ENCODE measurements at regions not wholly inside any gene's neighbourhood (a gene's known extent, or its start where the extent isn't known, plus 50 kb on each side); places are given as distances from the start of the nearest gene placed in this dataset.

- DNase-seq, result no peak
Observed at GRCh38 chr19:29293292-29293691, 80.3 kb upstream of the UQCRFS1 start.

- peak in 1 of 5 experiments; percentile 55 for DNase-seq
Observed at GRCh38 chr19:29293736-29294342, 80.9 kb upstream of the UQCRFS1 start.

DNA sequence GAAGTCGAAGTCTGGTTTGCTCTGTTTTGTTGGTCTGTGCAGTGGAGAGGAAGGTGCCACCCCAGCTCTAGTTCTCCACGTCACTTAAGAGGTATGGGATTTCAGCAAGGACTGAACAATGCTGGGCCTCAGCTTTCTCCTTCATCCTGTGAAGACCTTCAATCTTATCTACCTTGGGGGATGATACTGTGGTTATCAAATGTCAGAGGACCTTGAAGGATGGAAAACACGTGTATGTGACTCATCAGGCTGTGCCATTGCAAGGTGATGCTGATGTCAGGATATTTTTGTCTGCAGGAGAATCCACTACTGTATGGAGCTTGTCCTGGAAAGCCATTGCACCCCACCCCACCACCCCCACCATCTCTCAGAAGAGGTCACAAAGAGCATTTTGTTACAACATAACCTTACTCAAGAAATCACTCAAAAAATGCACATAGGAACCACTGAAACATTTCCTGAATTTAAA, 81.4 kb upstream of the UQCRFS1 start:
- peak in 1 of 5 experiments; percentile 34 for DNase-seq

DNA sequence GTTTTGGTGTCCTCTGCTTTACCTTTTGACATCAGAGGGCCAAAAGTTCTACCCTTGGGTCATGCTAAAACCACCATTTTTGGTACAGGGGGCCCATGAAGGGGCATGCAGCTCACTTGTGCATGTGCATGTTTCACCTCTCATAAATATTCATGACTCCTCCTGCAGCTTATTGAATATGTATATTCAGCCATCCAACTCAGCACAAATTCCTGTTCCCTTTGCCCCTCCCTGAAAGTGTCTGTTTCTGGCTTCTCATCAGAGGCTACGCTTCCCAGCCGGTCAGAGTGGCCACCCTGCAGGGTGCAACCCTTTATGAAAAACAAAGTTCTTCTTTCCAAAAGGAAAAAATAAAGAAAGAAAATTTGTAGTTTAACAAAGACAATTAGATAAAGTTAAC, 82.3 kb upstream of the UQCRFS1 start:
- DNase-seq, result no peak

GRCh38 chr19:29297381-29297780, 84.4 kb upstream of the UQCRFS1 start:
- no peak for DNase-seq

DNA sequence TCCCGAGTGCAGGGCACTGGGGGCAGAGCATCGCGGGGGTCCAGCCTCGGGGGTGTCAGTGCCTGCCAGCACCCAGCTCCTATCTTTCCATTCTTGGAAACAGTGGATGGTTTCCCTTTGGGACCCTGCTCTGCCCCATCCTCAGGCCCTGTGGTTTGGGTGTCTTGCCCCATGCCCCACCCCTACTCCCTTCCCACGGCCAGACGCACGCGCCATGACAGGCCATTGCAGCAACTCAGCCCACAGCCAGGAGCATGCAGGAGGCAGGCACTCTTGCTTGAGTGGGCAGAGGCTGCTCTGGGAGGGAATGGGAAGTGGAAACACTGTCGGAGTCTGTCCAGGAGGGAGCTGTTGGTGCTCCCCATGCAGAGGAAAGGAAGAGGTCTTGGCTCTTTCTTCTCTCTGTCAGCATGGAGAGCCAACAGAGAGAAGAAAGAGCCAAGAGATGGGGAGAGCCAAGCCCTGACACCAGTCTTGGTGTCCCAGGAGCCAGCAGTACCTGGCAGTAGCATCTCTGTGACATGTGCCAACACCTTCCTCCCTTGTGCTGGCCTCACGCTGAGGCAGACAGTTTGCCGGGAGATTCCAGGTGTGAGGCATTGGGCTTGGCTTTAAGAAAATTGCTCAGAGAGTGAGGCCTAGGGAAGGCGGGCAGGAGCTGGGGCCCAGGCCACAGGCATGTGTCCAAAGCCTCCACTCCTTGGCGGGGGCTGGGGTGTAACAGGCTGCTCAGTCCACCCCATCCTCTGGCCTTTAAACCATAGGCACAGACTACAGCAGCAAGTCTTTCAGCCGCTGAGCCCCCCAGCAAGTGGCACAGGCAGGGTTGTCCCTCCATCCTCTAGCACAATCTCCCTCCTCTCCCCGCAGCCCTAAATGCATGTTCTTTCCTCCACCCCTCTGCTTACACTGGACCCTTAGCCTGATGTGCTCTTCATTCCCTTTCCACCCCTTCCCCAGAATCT, 86.7 kb upstream of the UQCRFS1 start:
- no peak for DNase-seq

DNA sequence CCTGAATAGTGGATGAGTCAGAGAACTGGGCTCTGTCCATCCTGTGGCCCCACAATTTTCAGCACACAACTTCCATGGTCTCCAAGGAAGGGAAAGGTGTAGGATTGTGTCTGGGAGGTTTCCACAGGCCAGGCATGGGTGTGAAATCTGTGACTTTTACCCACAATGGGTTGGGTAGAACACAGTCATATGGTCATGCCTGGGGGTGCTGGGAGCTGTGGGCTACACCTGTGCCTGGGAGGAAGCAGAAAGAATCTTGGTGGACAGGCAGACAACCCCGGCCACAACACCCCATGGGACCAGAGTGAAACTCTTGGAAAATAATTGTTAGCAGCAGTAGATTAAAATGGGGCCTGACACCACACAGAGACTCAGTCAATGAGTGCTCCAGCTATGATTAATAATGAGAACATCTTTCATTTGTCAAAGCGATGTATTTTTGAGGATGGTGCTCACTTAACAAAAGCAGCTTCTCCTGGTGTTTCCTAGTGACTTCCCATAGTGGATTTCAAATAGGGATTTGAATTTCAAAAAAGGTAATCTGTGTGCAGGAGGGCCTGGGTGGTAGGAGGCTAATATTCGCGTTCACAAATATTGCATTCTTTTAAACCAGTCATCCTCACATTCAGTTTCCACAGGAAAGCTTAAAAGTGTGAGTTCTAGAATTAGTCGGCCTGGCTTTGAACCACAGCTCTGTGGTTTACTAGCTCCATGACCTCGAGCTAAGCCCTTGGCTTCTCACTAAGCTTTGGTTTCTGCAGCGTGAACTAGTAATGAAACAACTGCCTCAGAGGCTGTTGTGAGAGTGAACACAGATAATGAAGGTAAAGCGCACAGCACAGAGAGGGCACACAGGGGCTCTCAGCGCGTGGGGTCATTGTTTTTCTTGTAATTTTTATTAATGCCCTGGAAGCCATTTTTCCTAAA, 89.3 kb upstream of the UQCRFS1 start:
- peak in 1 of 5 experiments; percentile 74 for DNase-seq

DNA sequence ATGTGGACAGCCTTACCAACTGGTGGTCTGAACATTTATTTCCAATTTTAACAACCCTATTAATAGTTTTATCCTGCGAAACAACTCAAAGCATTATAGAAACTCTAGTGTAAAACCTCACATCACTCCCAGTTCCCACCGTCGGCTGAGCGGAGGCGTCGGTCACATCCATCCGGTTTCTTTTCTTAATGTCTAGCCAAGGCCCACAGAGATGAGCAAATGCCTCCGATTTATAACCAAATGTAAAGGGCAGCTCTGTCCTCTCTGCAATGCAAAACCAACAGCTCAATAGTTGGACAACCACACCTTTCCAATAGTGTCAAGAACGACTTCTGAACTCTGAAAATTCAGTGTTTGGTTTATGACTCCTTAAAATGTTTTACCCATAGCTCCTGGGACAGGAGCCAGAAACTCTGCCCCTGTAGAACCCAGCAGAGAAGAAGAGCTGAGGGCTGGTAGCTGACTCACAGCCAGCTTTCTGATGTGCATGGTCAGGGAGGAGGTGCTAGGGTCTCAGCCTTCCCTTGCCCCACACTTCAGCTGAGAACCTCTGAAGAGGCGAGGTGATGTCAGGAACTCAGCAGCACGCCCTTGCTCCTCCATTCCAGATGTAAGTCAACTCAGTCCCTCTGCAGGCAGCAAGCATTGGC, 90.2 kb upstream of the UQCRFS1 start:
- no peak for DNase-seq

- DNase-seq, result no peak
Observed at GRCh38 chr19:29303719-29304090, 90.8 kb upstream of the UQCRFS1 start.

GRCh38 chr19:29305268-29305667, 92.3 kb upstream of the UQCRFS1 start:
- DNase-seq, result no peak

DNA sequence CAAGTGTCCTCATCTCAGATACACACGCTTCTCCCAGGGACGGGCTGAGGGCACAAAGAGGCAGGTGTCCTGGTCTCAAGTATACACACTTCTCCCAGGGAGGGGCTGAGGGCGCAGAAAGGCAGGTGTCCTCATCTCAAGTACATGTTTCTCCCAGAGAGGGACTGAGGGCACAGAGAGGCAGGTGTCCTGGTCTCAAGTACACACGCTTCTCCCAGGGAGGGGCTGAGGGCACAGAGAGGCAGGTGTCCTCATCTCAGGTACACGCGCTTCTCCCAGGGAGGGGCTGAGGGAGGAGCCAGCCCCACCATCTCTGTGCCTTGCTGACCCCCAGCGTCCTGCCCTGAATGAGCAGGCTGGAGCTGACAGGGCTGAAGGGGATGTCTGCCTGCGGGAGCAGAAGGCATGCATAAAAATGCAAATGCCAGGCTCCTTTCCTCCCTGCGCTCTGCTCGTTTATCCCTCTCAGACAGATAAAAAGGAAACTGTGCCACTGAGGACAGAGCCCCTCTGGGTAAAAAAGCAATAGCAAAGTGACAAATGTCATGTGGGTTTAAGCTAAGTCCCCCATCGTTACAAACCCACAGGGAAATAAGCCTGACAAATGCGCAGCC, 96.1 kb upstream of the UQCRFS1 start:
- DNase-seq, result no peak

DNA sequence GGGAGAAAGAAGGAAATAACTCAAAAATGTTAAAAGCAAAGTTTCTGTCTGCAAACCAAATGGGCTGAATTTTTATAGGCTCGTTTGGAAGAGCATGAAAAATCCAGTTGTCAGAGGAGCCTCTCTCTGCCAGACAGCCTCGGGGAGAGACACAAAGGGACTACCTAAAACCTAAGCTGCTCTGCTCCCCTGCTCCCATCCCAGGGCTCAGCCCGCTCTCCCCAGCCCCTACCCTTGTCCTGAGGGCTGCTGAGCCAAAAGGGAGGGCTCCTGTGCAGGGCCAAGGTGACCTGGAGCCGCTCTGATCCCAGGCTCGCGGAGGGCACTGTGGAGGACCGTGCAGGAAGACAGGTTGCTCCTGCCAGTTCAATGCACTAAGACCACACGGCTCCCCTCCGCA, 96.7 kb upstream of the UQCRFS1 start:
- no peak for DNase-seq

GRCh38 chr19:29311191-29311790, 98.3 kb upstream of the UQCRFS1 start:
- no peak for DNase-seq

DNA sequence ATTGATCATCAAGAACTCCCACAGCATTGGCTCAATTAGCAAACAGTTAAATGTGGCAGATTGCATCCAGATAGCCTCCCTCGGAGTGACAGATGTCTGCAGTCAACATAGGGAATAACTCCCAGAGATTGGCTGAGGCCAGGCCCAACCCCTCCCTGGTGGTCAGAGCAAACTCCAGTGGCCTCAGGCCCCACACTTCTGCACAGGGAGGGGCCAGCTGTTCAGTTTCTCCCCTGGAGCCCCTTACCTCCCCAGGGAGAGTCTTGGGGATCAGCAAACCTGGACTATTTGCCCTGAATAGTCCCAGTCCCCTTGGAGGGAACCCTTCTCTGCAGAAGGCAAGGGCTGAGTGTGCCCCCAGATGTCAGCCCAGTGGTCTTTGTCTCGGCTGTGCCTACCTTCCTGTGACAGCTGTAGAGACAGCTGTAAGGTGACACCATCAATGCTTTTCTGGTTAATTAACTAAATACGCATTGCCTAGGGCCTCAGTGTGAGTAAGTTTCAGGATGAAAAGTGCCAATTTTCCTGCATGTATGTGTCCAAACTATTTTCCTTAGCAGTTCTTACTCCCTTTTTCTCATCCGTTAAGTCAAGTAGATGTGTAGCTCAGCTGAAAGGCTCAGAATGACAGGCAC, 102.7 kb upstream of the UQCRFS1 start:
- DNase-seq, result no peak

GRCh38 chr19:29318581-29318980, 105.6 kb upstream of the UQCRFS1 start:
- DNase-seq, result no peak

DNA sequence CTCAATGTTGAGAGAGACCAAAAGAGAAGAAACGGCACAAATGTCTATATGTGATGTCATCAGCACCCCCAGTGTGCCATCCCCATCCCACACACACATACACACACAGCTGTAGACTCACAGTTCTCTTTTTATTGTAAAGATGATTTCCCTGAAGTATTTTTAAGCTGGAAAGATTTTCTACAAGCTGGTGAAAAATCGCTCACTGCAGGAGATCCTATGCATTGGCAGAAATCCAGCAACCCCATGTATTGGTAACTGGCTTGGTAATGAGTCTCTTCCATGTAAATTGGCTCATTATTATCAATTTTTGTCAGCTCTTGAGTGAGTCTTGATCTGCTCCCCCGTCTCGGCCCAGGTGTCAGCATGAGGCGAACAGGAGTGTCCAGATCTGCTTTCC, 107.1 kb upstream of the UQCRFS1 start:
- DNase-seq, result no peak

DNA sequence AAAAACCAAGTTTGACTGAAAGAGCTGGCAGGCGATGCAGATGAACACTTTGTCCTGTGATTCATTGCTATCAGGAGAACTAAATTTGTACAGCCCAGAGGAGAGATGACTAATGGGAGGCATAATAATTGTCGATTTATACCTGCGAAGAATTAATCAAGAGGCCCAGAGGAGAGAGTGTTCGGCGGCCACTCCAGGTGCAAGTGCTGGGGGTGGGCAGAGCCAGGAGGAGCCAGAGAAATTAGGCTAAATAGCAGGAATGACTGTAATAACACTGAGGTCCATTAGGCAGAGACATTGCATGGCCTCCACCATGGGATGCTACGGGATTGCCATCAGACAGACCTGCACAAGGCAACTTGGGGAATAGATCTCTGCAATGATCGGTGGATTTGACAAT, 107.7 kb upstream of the UQCRFS1 start:
- DNase-seq, result no peak

- DNase-seq, result no peak
Observed at GRCh38 chr19:29321116-29321515, 108.2 kb upstream of the UQCRFS1 start.

- no peak for DNase-seq
Observed at GRCh38 chr19:29323021-29323430, 110.1 kb upstream of the UQCRFS1 start.

GRCh38 chr19:29323440-29324290, 110.7 kb upstream of the UQCRFS1 start:
- no peak for DNase-seq
